ENCODE measurements at regions not wholly inside any gene's neighbourhood (a gene's known extent, or its start where the extent isn't known, plus 50 kb on each side); places are given as distances from the start of the nearest gene placed in this dataset.

GRCh38 chr11:95494856-95495255 is 263.9 kb upstream of the SESN3 start:
- TF ChIP-seq CTCF (IDR thresholded peaks at IDR 0.05): no peak
- H3K9me3 ChIP-seq: peaks cover 0 to 7% of the 10 kb centered on the region in 2 donors
- no peak overlapping the region for H3K27ac ChIP-seq
- no peaks in the 10 kb centered on the region for H3K27me3 ChIP-seq
- no peaks in the 10 kb centered on the region for H3K4me1 ChIP-seq
- H3K36me3 ChIP-seq: no peaks in the 10 kb centered on the region
- DNase-seq (ENCODE audit: low spot score): no peak
- H3K4me3 ChIP-seq: no peak overlapping the region

GRCh38 chr11:95494167-95494566 is 263.2 kb upstream of the SESN3 start:
- no peaks in the 10 kb centered on the region for H3K36me3 ChIP-seq
- no peak for DNase-seq (ENCODE audit: low spot score)

GRCh38 chr11:95490625-95491024 is 259.6 kb upstream of the SESN3 start:
- Histone ChIP-seq H3K27me3 (no peaks in the 10 kb centered on the region), H3K4me3 (no peak overlapping the region), H3K27ac (no peak overlapping the region), H3K9me3 (peaks cover 0 to 7% of the 10 kb centered on the region in 2 donors), H3K36me3 (no peaks in the 10 kb centered on the region), H3K4me1 (no peaks in the 10 kb centered on the region)
- DNase-seq (ENCODE audit: low spot score): no peak
- TF ChIP-seq CTCF (IDR thresholded peaks at IDR 0.05): no peak

More at GRCh38 chr11:95494167-95494566, 263.2 kb upstream of the SESN3 start:
- H3K27ac ChIP-seq: no peak overlapping the region
- no peak for TF ChIP-seq CTCF (IDR thresholded peaks at IDR 0.05)
- no peak overlapping the region for H3K4me3 ChIP-seq
- no peaks in the 10 kb centered on the region for H3K4me1 ChIP-seq
- H3K9me3 ChIP-seq: peaks cover 0 to 7% of the 10 kb centered on the region in 2 donors
- no peaks in the 10 kb centered on the region for H3K27me3 ChIP-seq

GRCh38 chr11:95487938-95488337 is 256.9 kb upstream of the SESN3 start:
- H3K27me3 ChIP-seq: no peaks in the 10 kb centered on the region
- no peak for TF ChIP-seq CTCF (IDR thresholded peaks at IDR 0.05)
- no peak overlapping the region for H3K4me3 ChIP-seq
- H3K27ac ChIP-seq: no peak overlapping the region
- H3K36me3 ChIP-seq: no peaks in the 10 kb centered on the region
- no peak for DNase-seq (ENCODE audit: low spot score)
- H3K4me1 ChIP-seq: no peaks in the 10 kb centered on the region
- H3K9me3 ChIP-seq: no peaks in the 10 kb centered on the region

- Histone ChIP-seq H3K4me1 (no peaks in the 10 kb centered on the region), H3K9me3 (no peaks in the 10 kb centered on the region), H3K27ac (no peak overlapping the region), H3K27me3 (no peaks in the 10 kb centered on the region), H3K4me3 (no peak overlapping the region), H3K36me3 (no peaks in the 10 kb centered on the region)
- no peak for TF ChIP-seq CTCF (IDR thresholded peaks at IDR 0.05)
- no peak for DNase-seq (ENCODE audit: low spot score)
These were observed 256.4 kb upstream of the SESN3 start for GRCh38 chr11:95487391-95487790.

- no peak overlapping the region for H3K27ac ChIP-seq
- no peak for DNase-seq (ENCODE audit: low spot score)
- no peak overlapping the region for H3K4me3 ChIP-seq
- H3K9me3 ChIP-seq: no peaks in the 10 kb centered on the region
- H3K36me3 ChIP-seq: no peaks in the 10 kb centered on the region
- no peaks in the 10 kb centered on the region for H3K27me3 ChIP-seq
- TF ChIP-seq CTCF (IDR thresholded peaks at IDR 0.05): no peak
- H3K4me1 ChIP-seq: no peaks in the 10 kb centered on the region
These were observed 256.0 kb upstream of the SESN3 start for GRCh38 chr11:95486979-95487378.
